GM19239 (cell line): ENCODE measurements at regions not wholly inside any gene's neighbourhood (a gene's known extent, or its start where the extent isn't known, plus 50 kb on each side); places are given as distances from the start of the nearest gene placed in this dataset.

Experiments used
- DNase-seq: peaks from one replicate; pipeline ENCODE4 v3.0.0; 2011; ENCODE audit warnings: low spot score; ENCODE audit not compliant: insufficient read length
- FAIRE-seq: peaks from 2 replicates; lab custom pipeline; 2011; peaks lifted over from hg19 to GRCh38; lab: Jason Lieb, UNC

- FAIRE-seq (peak; percentile 26), DNase-seq (no peak)
Measured at GRCh38 chr14:53533384-53533970, 380.4 kb upstream of the DDHD1 start.

GRCh38 chr14:53532853-53533252 is 379.7 kb upstream of the DDHD1 start:
- DNase-seq, result no peak
- FAIRE-seq, result no peak

- DNase-seq (no peak), FAIRE-seq (no peak)
Measured at GRCh38 chr14:53531730-53532129, 378.6 kb upstream of the DDHD1 start.

GRCh38 chr14:53531156-53531555 is 378.0 kb upstream of the DDHD1 start:
- no peak for DNase-seq
- no peak for FAIRE-seq

GRCh38 chr14:53529519-53529918 is 376.4 kb upstream of the DDHD1 start:
- FAIRE-seq, result no peak
- no peak for DNase-seq

- FAIRE-seq, result no peak
- no peak for DNase-seq
Measured at GRCh38 chr14:53528185-53528671, 375.1 kb upstream of the DDHD1 start.

- no peak for DNase-seq
Measured at GRCh38 chr14:53526200-53526599, 373.1 kb upstream of the DDHD1 start.

GRCh38 chr14:53525608-53526007 is 372.5 kb upstream of the DDHD1 start:
- DNase-seq, result no peak
- FAIRE-seq, result no peak

More at GRCh38 chr14:53526200-53526599, 373.1 kb upstream of the DDHD1 start:
- no peak for FAIRE-seq

- DNase-seq (no peak), FAIRE-seq (no peak)
Measured at GRCh38 chr14:53524391-53524790, 371.3 kb upstream of the DDHD1 start.

- FAIRE-seq (no peak), DNase-seq (no peak)
Measured at GRCh38 chr14:53523226-53523625, 370.1 kb upstream of the DDHD1 start.

GRCh38 chr14:53520078-53520928 is 367.2 kb upstream of the DDHD1 start:
- no peak for DNase-seq
- no peak for FAIRE-seq

GRCh38 chr14:53519137-53519536 is 366.0 kb upstream of the DDHD1 start:
- FAIRE-seq, result no peak
- no peak for DNase-seq

- no peak for DNase-seq
- FAIRE-seq, result no peak
Measured at GRCh38 chr14:53517270-53517960, 364.3 kb upstream of the DDHD1 start.

GRCh38 chr14:53516261-53516774 is 363.2 kb upstream of the DDHD1 start:
- no peak for DNase-seq
- FAIRE-seq, result no peak

- DNase-seq (no peak), FAIRE-seq (no peak)
Measured at GRCh38 chr14:53515276-53515675, 362.2 kb upstream of the DDHD1 start.

- no peak for DNase-seq
- no peak for FAIRE-seq
Measured at GRCh38 chr14:53514197-53514596, 361.1 kb upstream of the DDHD1 start.

- FAIRE-seq (no peak), DNase-seq (no peak)
Measured at GRCh38 chr14:53510281-53510912, 357.3 kb upstream of the DDHD1 start.

GRCh38 chr14:53509276-53510244 is 356.4 kb upstream of the DDHD1 start:
- no peak for FAIRE-seq
- no peak for DNase-seq
